K562 (cell line): ENCODE measurements at regions not wholly inside any gene's neighbourhood (a gene's known extent, or its start where the extent isn't known, plus 50 kb on each side); places are given as distances from the start of the nearest gene placed in this dataset.

Source experiments
- EZH2 ChIP-seq: IDR thresholded peaks from 2 replicates; pipeline ENCODE4 v1.6.1; 2012; ENCODE audit warnings: low read depth, mild to moderate bottlenecking, inconsistent platforms, low read length, borderline replicate concordance
- MECOM ChIP-seq: fragments of 250-450 bp; sonication (Bioruptor Pico); IDR thresholded peaks from 2 replicates; pipeline ENCODE4 v1.8.0; 2022; ENCODE audit warnings: inconsistent platforms
- NCOR1 ChIP-seq: fragments of 450-650 bp; IDR thresholded peaks from 2 replicates; pipeline ENCODE4 v1.6.1; 2016; ENCODE audit warnings: mild to moderate bottlenecking, moderate library complexity
- PCBP2 ChIP-seq: fragments of 200-400 bp; formaldehyde crosslinking; IDR thresholded peaks from 2 replicates; pipeline ENCODE4 v1.6.1; 2018; ENCODE audit warnings: low read length, low read depth, mild to moderate bottlenecking, moderate library complexity; ENCODE audit not compliant: poor library complexity, severe bottlenecking
- POLR2A ChIP-seq: fragments of 450-650 bp; conservative IDR thresholded peaks from 2 replicates; pipeline ENCODE4 v1.6.1; 2016
- POLR2AphosphoS5 ChIP-seq: IDR thresholded peaks from 2 replicates; pipeline ENCODE4 v1.6.1; 2011; ENCODE audit warnings: mild to moderate bottlenecking, low read depth, low read length, moderate library complexity; ENCODE audit not compliant: control insufficient read depth, insufficient read depth
- RAD21 ChIP-seq, 2 experiments: fragments of 250-450 bp in 1 of 2; fragments of 450-650 bp in 1 of 2; sonication (Bioruptor Pico) in 1 of 2; formaldehyde crosslinking in 1 of 2; IDR thresholded peaks in 1 of 2; conservative IDR thresholded peaks in 1 of 2; 2 replicates each; pipeline versions ENCODE4 v1.4.0 to v1.8.0; 2020 to 2022; ENCODE audit warnings: mild to moderate bottlenecking in 2 of 2, moderate library complexity in 1 of 2
- SIX5 ChIP-seq, 2 experiments: IDR thresholded peaks; 2 replicates each; pipeline ENCODE4 v1.6.1; 2011; ENCODE audit warnings: low read length in 2 of 2, borderline replicate concordance in 1 of 2, low read depth in 1 of 2, mild to moderate bottlenecking in 1 of 2, moderate library complexity in 1 of 2; ENCODE audit not compliant: insufficient read depth in 1 of 2
- TBP ChIP-seq: optimal IDR thresholded peaks from 2 replicates; pipeline ENCODE3; 2011; ENCODE audit warnings: low read depth, low read length, improper control_type of control experiment
- ZNF695 ChIP-seq: fragments of 450-650 bp; formaldehyde crosslinking; IDR thresholded peaks from 2 replicates; pipeline ENCODE4 v1.4.0; 2020; ENCODE audit warnings: mild to moderate bottlenecking, moderate library complexity

- TF ChIP-seq SIX5 (IDR thresholded peaks at IDR 0.05; ENCODE audit: borderline replicate concordance in 1 of 2, insufficient read depth in 1 of 2, low read depth in 1 of 2, low read length in 2 of 2) (no peak), MECOM (CRISPR knock-in tag) (no peak), TBP (no peak), ZNF695 (CRISPR knock-in tag) (no peak), NCOR1 (no peak), EZH2 (no peak), POLR2AphosphoS5 (no peak), RAD21 (CRISPR knock-in tag; conservative IDR thresholded peaks at IDR 0.05 in 1 of 2, IDR thresholded peaks at IDR 0.05 in 1 of 2) (no peak), PCBP2 (no peak), POLR2A (no peak)
These were observed 177.4 kb downstream of the SLC28A3 start for GRCh38 chr9:84163052-84163650.
